ENCODE measurements at regions not wholly inside any gene's neighbourhood (a gene's known extent, or its start where the extent isn't known, plus 50 kb on each side); places are given as distances from the start of the nearest gene placed in this dataset.

GRCh38 chr16:24433706-24434105 is 105.7 kb upstream of the RBBP6 start:
- no peak overlapping the region for H2BK15ac ChIP-seq (ENCODE audit: low read length)
- TF ChIP-seq PHF8 (conservative IDR thresholded peaks at IDR 0.05; ENCODE audit: low read depth, low read length) (no peak), GABPA (IDR thresholded peaks at IDR 0.05; ENCODE audit: borderline replicate concordance, insufficient read depth, low read length) (no peak), EZH2 (IDR thresholded peaks at IDR 0.05; ENCODE audit: low read depth, low read length, severe bottlenecking) (no peak), CREB1 (IDR thresholded peaks at IDR 0.05) (no peak), CBX5 (IDR thresholded peaks at IDR 0.05; ENCODE audit: low read depth, low read length) (no peak), POLR2A (IDR thresholded peaks at IDR 0.05; ENCODE audit: control extremely low read depth in 1 of 2, low read depth in 2 of 2, low read length in 2 of 2) (no peak)
- H3K4me3 ChIP-seq (ENCODE audit: extremely low read depth in 1 of 4, insufficient read depth in 2 of 4, low read depth in 3 of 4, low read length in 4 of 4) = no peak overlapping the region
- H3K14ac ChIP-seq (ENCODE audit: insufficient read length) = no peak overlapping the region
- WGBS, 2 experiments (ENCODE audit: extremely low coverage in 1 of 2, insufficient coverage in 1 of 2, insufficient read length in 1 of 2, insufficient replicate concordance in 2 of 2, low coverage in 1 of 2, low lambda C conversion rate in 2 of 2, missing lambda C conversion rate in 1 of 2) = 62% methylated on average over 2 of the region's 2 CpGs; no CpG with 5 or more reads in 1 of the 2 experiments
- no peaks in the 10 kb centered on the region for H3K9me3 ChIP-seq (ENCODE audit: insufficient read depth in 2 of 2, low read depth in 1 of 2, low read length in 1 of 2)
- peaks cover 0 to 8% (median 3%) of the 10 kb centered on the region in 4 experiments; a peak in 3 of 7 replicates for H3K4me1 ChIP-seq (replicated peaks in 1 of 4; ENCODE audit: control insufficient read depth in 3 of 4, insufficient read depth in 4 of 4, low read length in 3 of 4)
- CTCF ChIA-PET (ENCODE audit: partially characterized antibody) = interaction anchor here (0.9 to 1.8 kb wide), 4 partner anchors 10 to 388 kb away, joined by 3 to 6 read pairs (median 4); no protein-coding TSS in a partner anchor
- POLR2A ChIA-PET (ENCODE audit: partially characterized antibody) = no interaction called here
- no peaks in the 10 kb centered on the region for H3K79me2 ChIP-seq (ENCODE audit: control insufficient read depth in 1 of 2, insufficient read depth in 2 of 2, low read length in 2 of 2)
- no peak overlapping the region for H4K5ac ChIP-seq (ENCODE audit: insufficient read length, low read depth, low read length)
- H3K56ac ChIP-seq (replicated peaks; ENCODE audit: insufficient read length, low read depth, low read length) = no peak overlapping the region
- no peak overlapping the region for H2BK5ac ChIP-seq (ENCODE audit: low read depth, low read length)
- no peak overlapping the region for H3K4me2 ChIP-seq (ENCODE audit: insufficient read depth in 1 of 2, low read depth in 2 of 2, low read length in 2 of 2)
- no peak overlapping the region for H3K27ac ChIP-seq (ENCODE audit: low read depth, low read length)
- no peak overlapping the region for H2BK20ac ChIP-seq (ENCODE audit: low read length)
- H3K23ac ChIP-seq (ENCODE audit: insufficient read length) = no peak overlapping the region
- no peaks in the 10 kb centered on the region; the same call in 1 of the 2 replicates for H3K23me2 ChIP-seq (ENCODE audit: low read depth, low read length)
- no peaks in the 10 kb centered on the region; a peak in 1 of 7 replicates for H3K27me3 ChIP-seq (replicated peaks in 1 of 4; ENCODE audit: control insufficient read depth in 3 of 4, extremely low read depth in 1 of 4, insufficient read depth in 3 of 4, low read length in 3 of 4)
- H3K9ac ChIP-seq (replicated peaks in 1 of 4; ENCODE audit: extremely low read depth in 1 of 4, low read depth in 3 of 4, low read length in 3 of 4) = no peak overlapping the region
- H3K36me3 ChIP-seq (ENCODE audit: control insufficient read depth in 2 of 4, insufficient read depth in 4 of 4, low read length in 3 of 4) = no peaks in the 10 kb centered on the region
- no peak for FAIRE-seq
- no peak overlapping the region for H2AK5ac ChIP-seq (ENCODE audit: low read depth, low read length)
- no peak overlapping the region for H2BK12ac ChIP-seq (ENCODE audit: low read depth, low read length)
- H3K79me1 ChIP-seq (ENCODE audit: low read depth, low read length) = no peaks in the 10 kb centered on the region
- H4K20me1 ChIP-seq (replicated peaks in 1 of 2; ENCODE audit: control insufficient read depth in 1 of 2, insufficient read depth in 2 of 2, low read length in 2 of 2) = no peaks in the 10 kb centered on the region
- H2AFZ ChIP-seq (ENCODE audit: low read length) = no peak overlapping the region
- no peak overlapping the region for H2BK120ac ChIP-seq (replicated peaks; ENCODE audit: low read depth, low read length)
- H3K18ac ChIP-seq (ENCODE audit: extremely low read depth, low read length) = no peak overlapping the region
- H3K4ac ChIP-seq (replicated peaks; ENCODE audit: insufficient read length, low read depth, low read length) = no peak overlapping the region
- no peak overlapping the region for H4K91ac ChIP-seq (replicated peaks; ENCODE audit: insufficient read length, low read length)
- no peak for DNase-seq (ENCODE audit: low read depth in 1 of 2, low spot score in 2 of 2)
- no peak overlapping the region for H4K8ac ChIP-seq (ENCODE audit: extremely low read depth, insufficient read depth, low read length)

Measured in H1 (cell line).